Effector CD4-positive, alpha-beta T cell (primary cell): ENCODE measurements at regions not wholly inside any gene's neighbourhood (a gene's known extent, or its start where the extent isn't known, plus 50 kb on each side); places are given as distances from the start of the nearest gene placed in this dataset.

Source experiments
- DNase-seq: peaks from one replicate; pipeline ENCODE4 v3.0.0-alpha.2; 2020

DNA sequence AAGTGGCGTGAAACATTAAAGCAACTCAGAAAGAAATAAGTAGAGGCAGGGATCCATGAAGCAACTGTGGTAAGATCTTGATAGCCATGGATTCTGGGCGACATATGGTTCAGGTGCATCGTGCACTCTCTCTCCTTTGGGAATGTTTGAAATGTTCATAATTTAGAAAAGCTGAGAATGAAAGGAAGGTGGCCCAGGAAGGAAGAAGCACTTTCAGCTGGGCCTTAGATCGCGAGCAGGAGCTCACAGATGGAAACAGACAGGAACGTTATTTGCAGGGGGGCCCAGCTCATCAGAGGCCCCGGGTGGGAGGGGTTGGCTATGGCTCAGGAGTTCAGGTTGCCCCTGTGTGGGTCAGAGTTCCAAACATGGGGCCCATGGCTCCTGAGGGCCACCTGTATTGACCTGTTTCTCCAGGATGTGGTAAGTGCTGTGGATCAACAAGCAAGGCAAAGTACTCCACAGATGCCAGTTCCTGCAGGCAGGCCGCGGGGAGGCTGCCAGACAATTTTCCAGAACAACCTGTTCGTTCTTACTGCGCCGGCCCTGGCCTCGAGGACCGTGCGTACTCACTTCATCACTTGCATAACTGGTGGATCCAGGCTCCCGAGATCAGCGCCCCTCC lies 253.2 kb downstream of the TOMM20 start:
- no peak for DNase-seq

DNA sequence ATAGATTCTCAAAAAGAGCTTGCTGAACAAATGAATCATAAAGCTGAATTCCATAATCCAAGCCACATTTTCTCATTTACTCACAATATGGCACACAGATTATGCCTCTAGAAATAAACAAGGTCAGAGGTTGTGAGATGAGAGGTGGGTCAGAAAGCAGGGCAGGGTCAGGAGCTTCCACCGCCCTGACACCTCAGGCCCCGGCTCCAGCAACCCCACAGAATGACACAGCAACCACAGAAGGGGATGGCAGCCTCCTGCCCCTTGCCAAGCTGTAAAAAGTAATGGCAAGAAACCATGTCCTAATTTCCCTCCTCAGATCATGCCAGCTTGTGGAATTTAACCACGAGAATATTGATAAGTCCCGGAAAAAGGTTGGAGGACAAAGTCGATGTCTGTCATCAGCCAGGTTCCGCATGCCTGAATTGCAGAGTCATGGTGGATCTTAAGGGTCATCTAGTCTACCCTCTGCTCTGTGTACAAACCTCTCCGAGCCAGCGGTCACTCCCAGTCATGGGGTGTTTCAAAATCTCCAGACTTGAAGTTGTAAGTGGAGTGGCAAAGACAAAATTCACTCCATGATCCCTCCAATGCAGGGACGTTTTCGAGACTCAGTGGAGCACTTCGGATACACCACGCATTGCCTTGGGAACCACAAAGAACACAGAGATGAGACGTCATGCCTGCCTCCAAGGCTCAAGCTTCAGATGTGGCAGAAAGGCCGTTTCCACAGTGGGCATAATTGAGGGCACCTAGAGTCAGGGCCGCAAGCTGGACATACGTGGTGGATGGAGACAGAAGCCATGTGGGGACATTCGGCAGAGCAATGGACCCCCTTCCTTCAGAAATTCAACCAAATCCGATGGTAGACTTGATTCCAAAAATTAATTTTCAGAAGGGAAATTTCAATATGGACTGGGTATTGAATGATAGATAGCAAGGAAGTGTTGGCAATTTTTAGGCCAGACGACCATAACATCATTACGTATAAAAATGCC lies 254.0 kb downstream of the TOMM20 start:
- DNase-seq, result no peak

DNA sequence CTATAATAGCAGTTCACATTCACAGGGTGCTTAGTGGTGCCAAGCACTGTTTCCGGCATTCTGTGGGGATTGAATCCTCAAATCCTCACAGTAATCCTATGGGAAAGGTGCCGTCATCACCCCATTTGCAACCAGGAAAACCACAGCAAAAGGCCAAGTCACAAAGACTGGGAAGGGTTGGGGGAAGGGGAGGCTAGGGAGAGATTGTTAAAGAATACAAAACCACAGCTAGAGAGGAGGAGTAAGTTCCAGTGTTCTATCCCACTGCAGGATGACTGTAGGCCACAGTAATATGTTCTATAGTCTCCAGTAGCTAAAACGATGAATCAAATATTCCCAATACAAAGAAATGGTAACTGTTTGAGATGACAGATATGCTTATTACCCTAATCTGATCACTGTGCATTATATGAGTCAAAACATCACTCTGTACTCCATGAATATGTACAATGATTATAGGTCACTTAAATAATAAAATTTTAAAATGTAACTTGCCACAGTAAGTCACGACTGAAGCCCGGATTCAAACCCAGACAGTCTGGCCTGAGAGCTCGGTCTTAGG lies 256.8 kb downstream of the TOMM20 start:
- DNase-seq, result no peak

DNA sequence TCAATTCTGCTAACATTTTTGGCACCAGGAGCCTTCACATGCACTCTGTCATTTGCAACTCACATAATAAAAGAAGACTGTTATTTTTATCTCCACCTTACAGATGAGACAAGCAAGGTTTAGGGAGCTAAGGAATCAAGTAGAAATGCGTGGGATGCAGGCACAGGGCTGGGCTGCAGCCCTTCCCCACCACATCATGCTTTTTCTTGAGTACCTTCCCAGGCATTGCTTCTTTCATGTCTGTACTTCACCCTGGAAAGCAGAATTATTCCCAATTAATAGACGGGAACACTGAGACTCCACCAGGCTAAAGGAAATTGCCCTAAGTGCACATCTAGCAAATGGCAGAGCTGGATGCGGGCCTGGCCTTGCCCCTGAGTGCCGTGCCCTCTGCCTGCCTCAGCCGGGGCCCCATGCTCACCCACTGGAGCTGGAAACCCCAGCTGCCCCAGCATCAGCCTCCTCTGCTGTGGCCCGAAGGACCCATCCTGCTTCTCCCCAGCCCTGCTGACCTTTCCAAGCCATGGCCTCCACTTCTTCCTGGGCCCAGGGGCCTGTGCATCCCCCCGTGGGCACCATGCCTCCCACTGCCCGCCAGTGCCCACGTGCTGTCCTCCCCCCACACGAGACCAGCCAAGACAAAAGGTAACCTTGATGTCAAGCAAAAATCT lies 257.5 kb downstream of the TOMM20 start:
- no peak for DNase-seq

DNA sequence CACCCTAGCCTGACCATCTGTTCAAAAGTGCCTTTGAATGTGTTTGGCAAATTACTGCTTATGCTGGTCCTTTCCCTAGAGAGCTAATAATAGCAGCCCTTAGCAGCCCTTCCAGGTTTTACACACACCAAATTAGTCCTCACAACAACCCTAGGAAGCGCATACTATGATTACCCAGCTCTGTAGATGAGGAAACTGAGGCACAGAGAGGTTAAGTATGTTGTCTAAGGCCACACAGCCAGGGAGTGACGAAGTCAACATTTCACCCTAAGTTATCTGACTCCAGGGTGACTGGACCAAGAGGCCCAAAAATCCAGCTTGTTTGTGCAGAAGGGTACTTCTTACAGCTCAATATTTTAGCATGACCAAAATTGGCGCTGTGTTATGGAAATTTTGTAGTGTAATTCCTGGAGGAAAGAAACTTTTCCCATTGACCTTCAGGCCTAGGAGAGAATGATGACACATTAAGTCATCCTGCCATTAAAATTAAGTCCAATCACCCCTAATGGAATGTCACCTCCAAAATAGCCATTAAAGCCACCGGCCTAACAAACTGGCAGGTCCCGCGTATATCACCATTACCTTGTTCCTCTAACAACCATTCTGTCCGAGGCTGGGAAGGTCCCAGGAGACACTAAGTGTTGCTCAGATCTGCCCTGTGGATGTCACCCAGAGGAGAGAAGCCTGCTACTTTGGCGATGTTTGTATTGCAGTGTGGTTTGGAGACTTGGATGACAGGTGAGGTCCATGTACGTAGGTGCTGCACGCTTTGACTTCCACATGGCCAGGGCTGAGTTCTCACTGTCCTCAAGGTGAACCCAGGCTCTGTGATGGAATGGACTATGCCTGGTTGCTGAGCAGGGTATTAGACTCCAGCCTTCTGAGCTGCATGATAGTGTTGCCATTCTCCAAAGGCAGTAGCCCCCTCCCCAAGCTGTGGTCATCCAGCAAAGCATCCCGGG lies 258.3 kb downstream of the TOMM20 start:
- DNase-seq, result no peak

DNA sequence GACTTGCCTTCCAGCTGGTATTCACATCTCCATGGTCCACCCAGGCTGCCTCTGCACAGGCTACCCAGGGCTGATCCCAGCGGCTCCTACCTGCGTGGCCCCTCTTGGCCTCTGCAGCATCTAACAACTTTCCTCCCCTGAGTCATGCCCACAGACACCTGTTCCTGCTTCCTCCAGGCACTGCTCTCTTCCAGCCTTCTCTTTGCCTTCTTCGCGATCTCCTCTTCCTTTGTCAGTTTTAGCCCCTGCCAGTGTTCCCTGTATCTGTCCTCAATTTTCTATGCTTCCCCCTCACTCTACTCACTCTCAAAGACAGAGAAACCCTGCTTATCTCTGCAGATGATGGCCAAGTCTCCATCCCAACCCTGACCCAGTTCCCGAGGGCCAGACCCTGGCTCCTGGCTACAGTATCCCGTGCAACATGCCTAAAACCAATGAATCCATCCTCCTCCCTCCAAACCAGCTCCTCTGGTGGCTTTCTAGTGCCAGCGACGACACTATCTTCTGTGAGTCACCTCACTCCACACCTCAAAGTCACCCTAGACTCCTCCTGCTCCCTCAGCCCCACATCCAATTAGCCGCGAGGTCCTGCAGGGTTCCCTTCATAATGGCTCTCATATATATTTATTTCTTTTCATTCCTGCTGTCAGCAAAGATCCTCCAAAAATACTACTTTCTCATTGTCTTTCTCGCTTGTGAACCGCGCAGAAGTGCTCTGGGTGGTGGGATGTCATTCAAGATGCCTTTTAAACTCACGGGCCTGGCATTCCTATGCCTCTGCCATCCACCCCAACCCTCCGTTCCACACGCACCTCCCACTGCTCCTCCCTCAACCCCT lies 259.2 kb downstream of the TOMM20 start:
- no peak for DNase-seq

DNA sequence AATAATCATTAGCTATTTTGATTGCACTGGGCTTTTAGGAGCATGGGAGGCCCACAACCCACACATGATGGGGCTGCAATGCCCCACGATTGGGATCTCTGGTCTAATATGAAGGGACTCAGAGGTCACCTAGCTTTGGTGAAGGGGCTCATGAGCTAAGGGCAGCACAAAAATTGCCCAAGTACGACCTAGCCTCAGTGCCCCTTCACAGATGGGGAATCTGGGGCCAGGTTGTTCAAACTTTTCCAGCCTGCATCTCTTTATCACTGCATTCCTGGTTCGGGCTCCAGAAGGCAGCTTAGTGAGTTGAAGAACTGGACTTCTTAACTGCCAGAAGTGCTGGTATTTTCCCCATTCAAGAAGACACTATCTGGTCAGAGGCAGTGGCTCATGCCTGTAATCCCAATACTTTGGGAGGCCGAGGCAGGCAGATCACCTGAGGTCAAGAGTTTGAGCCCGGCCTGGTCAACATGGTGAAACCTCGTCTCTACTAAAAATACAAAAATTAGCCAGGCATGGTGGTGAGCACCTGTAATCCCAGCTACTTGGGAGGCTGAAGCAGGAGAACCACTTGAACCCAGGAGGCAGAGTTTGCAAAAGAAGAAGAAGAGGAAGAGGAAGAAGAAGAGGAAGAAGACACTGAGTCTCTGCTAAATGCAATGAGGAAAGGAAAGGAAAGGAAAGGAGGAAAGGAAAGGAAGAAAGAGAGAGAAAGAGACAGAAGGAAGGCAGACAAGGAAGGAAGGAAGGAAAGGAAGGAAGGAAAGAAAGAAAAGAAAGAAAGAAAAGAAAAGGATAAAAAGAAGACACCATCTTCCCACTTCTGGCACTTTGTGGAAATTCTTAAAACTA lies 258.5 kb upstream of the IRF2BP2 start:
- no peak for DNase-seq

DNA sequence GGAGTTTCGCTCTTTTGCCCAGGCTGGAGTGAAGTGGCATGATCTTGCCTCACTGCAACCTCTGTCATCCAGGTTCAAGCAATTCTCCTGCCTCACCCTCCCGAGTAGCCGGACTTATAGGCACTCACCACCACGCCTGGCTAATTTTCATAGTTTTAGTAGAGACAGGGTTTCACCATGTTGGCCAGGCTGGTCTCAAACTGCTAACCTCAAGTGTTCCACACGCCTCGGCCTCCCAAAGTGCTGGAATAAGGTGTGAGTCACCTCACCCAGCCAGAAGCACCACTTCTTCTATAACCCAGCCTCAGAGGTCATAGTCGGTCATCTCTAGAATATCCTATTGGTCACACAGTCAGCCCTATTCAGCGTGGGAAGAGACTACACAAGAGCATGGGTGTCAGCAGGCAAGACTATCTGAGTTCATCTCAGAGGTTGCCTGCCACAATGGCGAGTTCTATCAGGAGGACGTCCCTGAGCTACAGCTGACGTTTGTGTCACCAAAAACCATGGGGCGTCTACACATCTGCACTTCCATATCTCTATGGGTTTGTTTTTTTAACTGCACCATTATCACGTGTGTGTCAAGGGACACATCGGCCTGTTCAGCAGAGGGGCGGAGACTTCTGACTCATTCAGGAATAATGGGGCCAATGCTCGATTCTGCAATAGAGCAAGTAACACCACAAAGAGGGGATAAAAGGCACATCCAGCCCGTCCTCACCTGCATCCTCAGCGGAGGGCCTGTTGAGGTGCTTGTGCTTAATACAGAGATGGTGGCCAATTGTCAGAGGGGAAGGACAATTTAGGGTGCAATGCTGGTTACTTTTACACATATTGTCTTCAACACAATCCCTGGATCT lies 256.3 kb upstream of the IRF2BP2 start:
- no peak for DNase-seq

DNA sequence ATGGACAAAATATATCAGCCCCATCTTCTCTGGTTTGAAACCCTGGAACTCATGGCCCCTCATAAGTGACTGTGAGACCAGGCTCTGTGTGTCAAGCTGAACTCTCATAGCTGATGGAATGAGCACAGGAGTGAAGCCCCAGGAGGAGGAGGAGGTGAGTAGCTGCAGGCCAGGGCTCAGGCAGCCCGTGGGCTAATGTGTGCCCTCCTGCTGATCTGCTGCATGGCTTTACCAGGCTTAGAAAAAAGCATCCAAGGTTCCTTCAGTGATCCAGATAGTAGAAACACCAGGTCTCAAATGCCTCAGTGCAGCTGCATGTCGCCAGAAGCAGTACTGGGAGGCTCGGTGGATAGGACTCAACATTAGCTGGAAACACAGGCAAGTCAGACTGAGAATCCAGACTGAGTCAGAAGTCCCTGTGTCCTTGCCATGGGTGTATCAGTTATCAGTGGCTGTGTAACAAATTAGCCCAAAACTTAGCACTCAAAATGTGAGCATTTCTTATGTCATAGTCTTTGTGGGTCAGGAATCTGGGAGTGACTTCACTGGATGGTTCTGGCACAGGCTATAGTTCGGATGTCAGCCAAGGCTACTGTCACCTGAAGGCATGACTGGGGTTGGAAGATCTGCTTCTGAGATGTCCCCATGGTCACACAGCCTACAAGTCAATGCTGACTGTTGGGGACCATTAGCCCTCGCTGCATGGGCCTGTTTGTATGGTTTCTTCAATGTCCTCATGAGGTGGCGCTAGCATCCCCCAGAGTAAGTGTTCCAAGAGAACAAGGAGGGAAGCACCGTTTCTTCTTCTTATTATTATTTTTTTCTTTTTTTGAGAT lies 255.4 kb upstream of the IRF2BP2 start:
- no peak for DNase-seq

DNA sequence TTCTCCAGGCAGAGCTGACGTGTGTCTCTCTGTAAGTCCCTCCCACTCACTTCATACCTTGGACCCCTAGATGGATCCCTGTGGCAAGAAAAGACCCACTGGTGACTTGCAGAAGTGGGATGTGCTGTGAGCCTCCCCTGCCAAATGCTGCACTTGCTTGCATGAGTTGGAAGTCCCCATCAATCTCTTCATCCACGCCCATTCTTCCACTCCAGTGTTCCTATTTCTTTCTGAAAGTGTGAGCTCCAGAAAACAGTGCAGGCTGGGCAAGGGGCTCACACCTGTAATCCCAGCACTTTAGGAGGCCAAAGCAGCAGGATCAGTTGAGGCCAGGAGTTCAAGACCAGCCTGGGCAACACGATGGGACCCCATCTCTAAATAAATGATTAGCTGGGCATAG lies 254.1 kb upstream of the IRF2BP2 start:
- no peak for DNase-seq

DNA sequence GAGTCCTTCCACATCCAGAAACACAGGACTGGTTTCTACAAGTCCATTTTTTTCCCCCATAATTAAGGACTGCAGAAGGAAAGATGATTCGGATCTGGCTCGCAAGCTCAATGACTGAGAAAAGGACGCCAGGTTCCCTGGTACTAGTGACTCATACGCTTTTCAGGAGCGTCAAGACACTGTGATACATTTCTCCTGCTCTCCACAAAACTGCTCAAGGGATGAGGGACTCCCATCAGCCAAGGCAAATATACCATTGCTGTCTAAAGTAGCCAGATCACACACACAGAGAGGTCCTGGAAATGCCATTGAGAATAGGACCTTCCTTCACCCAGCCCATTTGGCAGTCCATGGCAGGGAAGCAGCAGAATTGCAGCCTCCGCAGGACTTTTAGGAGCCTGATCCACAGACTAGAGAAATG lies 253.6 kb upstream of the IRF2BP2 start:
- no peak for DNase-seq

DNA sequence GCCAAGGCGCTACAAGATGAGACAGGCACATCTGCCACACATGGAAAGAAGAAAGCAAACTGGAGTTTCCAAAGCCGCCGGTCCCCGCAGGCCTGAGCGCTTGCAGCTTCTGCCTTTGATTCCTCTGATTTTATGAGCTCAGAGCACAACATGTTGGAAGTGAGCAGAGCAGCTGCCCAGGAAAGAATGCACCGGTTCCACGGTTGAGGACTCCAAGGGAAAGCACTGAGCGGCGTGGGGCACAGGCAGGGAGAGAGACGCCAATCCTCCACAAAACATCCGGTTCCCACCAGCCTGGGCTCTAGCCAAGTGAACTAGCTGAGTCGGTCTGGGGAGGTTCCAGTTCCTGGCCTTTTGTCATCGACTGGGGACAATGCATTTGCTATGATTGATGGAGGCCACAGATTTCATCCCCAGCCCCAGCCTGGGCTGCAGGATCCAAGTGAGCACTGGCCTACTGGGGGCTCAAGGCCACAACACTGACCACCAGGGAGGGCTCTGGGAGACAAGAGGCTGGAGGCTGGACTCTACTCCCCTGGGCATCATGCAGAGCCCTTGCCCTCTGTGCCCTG lies 253.1 kb upstream of the IRF2BP2 start:
- no peak for DNase-seq

DNA sequence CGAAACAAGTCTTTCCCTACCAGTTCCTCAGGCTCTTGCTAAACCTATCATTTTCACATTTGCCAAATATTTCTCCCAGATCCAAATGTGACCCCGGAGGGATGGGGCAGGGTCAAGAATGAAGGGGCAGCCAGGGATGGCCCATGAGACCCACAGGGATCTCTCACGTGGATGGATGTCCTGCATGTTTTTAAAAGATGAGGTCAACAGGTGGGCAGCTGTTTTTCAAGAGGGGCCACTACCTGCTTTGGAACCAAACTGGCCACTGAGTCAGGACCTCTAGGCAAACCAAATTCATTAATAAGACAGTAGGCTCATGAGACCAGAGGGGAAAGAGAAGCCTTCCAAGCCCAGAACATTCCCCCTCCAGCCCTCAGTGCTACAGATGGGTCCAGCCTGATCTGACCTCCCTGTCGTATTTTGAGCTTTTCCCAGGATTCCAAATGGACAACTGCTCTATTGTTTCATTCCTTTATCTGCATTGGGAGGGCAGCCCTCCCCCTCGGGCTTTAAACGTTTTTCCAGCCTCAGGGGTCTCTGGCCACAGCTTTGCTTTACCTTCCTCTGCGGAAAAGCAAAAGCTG lies 252.5 kb upstream of the IRF2BP2 start:
- no peak for DNase-seq

DNA sequence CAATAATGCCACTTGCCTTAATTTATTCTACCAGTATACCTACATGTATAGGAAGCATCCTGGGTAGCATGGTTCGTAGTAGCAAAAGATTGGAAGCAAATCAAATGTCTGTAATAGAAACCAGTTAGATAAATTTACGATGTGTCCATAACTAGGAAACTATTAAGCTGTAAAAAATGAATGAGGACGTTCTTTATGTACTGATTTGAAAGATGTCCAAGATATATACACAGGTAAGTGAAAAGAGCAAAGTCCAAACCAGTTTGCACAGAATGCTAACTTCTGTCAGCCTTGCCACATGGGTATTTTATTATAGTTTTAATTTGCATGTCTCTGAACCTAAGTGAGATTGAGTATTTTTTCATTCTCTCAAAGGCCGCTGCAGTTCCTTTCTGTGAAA lies 251.8 kb upstream of the IRF2BP2 start:
- no peak for DNase-seq

DNA sequence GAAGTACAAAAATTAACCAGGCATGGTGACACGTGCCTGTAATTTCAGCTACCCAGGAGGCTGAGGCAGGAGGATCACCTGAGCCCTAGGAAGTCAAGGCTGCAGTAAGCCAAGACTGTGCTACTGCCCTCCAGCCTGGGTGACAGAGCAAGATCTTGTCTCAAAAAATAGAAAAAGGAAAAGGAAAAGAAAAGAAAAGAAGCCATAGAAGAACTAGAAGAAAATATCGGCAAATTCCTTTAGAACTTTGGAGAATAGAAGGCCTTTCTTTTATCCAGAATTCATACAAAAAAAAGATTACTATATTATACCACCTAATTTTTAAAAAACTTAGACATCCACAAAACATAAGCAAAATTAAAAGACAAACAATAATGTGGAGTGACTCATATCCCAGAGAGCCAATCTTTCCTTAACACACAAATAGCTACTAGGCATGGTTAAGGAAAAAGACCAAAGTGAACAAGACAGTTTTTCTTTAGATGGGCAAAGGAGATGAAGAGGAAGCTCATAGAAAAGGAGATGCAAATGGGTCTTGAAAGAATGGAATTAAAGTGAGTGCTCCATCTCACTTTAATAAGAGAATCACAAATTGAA lies 251.1 kb upstream of the IRF2BP2 start:
- no peak for DNase-seq

DNA sequence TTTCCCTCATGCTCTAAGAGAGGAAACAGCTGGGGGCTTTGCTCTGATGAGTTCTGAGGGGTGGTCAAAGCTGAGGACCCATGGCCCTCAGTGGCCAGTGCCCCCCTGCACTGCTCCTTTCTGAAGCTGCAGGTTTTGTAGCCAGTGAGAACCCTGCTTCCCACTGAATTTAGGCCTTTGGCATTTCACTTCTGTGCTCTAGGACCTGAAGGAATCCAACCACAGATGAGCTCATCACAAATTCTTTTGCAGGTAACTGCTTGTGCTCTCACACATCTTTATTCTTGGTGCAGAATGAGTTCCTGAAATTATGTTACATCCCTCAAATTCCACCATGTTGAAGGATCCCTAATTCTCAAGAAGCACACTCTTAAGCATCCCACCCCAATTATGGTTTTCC lies 248.7 kb upstream of the IRF2BP2 start:
- DNase-seq, result no peak

DNA sequence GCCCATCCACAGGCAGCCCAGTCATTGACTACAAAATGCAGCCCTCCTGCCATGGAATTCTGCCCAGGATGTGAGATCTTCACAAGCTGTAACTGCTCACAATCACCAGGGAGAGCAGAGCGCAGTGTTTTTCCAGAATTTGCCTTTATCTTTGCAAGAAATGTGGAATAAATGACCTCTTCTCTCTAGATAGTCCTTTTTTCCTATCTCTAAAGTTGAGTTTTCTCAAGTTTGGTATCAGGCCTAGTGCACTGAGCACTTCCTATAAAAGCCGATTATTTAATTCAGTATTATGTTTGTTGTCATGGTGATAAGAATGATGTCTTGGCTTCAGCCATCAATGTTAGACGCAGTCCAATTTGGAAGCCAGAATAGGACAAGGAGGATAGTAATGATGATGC lies 246.9 kb upstream of the IRF2BP2 start:
- no peak for DNase-seq
